ENCODE measurements at regions not wholly inside any gene's neighbourhood (a gene's known extent, or its start where the extent isn't known, plus 50 kb on each side); places are given as distances from the start of the nearest gene placed in this dataset.

- no peak for TF ChIP-seq CTCF (conservative IDR thresholded peaks at IDR 0.05; ENCODE audit: low read depth, low read length)
- TF ChIP-seq EZH2 (IDR thresholded peaks at IDR 0.05; ENCODE audit: borderline replicate concordance, low read depth, low read length, poor library complexity, severe bottlenecking), result no peak
These were observed 186.0 kb upstream of the MMS22L start for GRCh38 chr6:97468981-97469380.
